Activated naive CD4-positive, alpha-beta T cell treated with anti-CD3 and anti-CD28 coated beads for 36 hours (primary cell): ENCODE measurements at regions not wholly inside any gene's neighbourhood (a gene's known extent, or its start where the extent isn't known, plus 50 kb on each side); places are given as distances from the start of the nearest gene placed in this dataset.
"Not testable (repeated sequence)": the region's sequence is repeated elsewhere in the genome, so short reads cannot be mapped to it uniquely, and the experiment has no call there.

Experiments used
- CTCF ChIA-PET: fragments of 350-600 bp; sonication (Branson Sonifier 250); formaldehyde crosslinking; loops from one replicate; lab custom pipeline; 2021; ENCODE audit warnings: antibody characterized with exemption; lab: Charles Lee
- DNase-seq: peaks from one replicate; pipeline ENCODE4 v3.0.0-alpha.2; 2020
- H3K27ac Mint-ChIP-seq: one replicate; pipeline ENCODE4 v1.8.0; 2021; ENCODE audit warnings: mild to moderate bottlenecking, mixed read lengths
- H3K27me3 Mint-ChIP-seq: one replicate; pipeline ENCODE4 v1.8.0; 2021; ENCODE audit warnings: low read depth, mixed read lengths
- H3K36me3 Mint-ChIP-seq: one replicate; pipeline ENCODE4 v1.8.0; 2021; ENCODE audit warnings: low read depth, mixed read lengths
- H3K4me1 Mint-ChIP-seq: one replicate; pipeline ENCODE4 v1.8.0; 2021; ENCODE audit warnings: low read depth, mixed read lengths
- H3K4me3 Mint-ChIP-seq: one replicate; pipeline ENCODE4 v1.8.0; 2021; ENCODE audit warnings: mild to moderate bottlenecking, moderate library complexity, mixed read lengths
- H3K9me3 Mint-ChIP-seq: one replicate; pipeline ENCODE4 v1.8.0; 2021; ENCODE audit warnings: mixed read lengths
- intact Hi-C: fragments of 100-400 bp; cut with micrococcal nuclease; formaldehyde crosslinking; loops from one replicate; pipeline ENCODE4 v1.15.1; 2023

DNA sequence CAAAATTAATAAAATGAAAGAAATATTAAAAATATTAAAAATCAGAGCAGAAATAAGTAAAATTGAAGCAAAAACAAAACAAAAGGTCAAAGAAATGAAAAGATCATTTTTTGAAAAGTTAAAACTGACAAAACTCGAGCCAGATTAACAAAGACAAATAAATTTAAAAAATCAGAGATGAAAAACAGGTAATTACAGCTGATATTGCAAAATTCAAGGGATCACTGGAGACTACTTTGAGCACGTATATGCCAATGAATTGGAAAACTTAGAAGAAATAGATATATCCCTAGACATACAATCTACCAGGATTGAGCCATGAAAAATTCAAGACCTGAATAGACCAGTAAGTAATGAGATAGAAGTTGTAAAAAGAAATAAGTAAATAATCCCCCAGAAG, 446.2 kb upstream of the EYS start:
- intact Hi-C loops = no loop called here
- CTCF ChIA-PET = no interaction called here
- no peaks in the 10 kb centered on the region for H3K4me1 Mint-ChIP-seq
- H3K27ac Mint-ChIP-seq = no peak overlapping the region
- DNase-seq = no peak
- H3K4me3 Mint-ChIP-seq = no peak overlapping the region
- H3K9me3 Mint-ChIP-seq = peaks cover 10% of the 10 kb centered on the region
- H3K27me3 Mint-ChIP-seq = no peaks in the 10 kb centered on the region
- no peaks in the 10 kb centered on the region for H3K36me3 Mint-ChIP-seq

GRCh38 chr6:66149132-66149531, 442.1 kb upstream of the EYS start:
- no peak overlapping the region for H3K27ac Mint-ChIP-seq
- H3K36me3 Mint-ChIP-seq = no peaks in the 10 kb centered on the region
- CTCF ChIA-PET = no interaction called here
- H3K9me3 Mint-ChIP-seq = peaks cover 4% of the 10 kb centered on the region
- no peak for DNase-seq
- H3K4me1 Mint-ChIP-seq = no peaks in the 10 kb centered on the region
- no peaks in the 10 kb centered on the region for H3K27me3 Mint-ChIP-seq
- intact Hi-C loops = no loop called here
- no peak overlapping the region for H3K4me3 Mint-ChIP-seq

GRCh38 chr6:66145867-66146266, 438.8 kb upstream of the EYS start:
- Mint-ChIP-seq H3K27me3 (no peaks in the 10 kb centered on the region), H3K4me1 (no peaks in the 10 kb centered on the region), H3K36me3 (no peaks in the 10 kb centered on the region), H3K9me3 (peaks cover 2% of the 10 kb centered on the region), H3K27ac (no peak overlapping the region), H3K4me3 (no peak overlapping the region)
- intact Hi-C loops = no loop called here
- DNase-seq = no peak
- CTCF ChIA-PET = no interaction called here

DNA sequence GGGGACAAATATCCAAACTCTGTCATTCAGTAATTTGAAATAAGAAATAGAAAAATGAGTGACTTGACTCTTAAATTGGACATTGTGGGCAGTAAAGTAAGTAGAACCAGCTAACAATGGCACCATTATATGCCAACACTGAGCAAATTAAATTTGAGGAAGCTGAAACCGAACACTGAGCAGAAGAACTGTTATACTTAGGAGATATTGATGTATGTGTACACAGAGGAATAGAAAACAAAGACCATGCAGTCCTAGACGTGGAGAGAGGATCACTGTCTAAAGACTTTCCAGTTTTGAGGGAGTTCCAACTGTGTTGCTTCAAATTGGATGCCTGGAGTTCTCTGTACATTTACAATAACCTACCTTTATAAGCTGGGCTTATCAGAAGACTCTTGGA, 427.0 kb upstream of the EYS start:
- H3K4me1 Mint-ChIP-seq = no peaks in the 10 kb centered on the region
- H3K27ac Mint-ChIP-seq = no peak overlapping the region
- no peaks in the 10 kb centered on the region for H3K27me3 Mint-ChIP-seq
- peaks cover 9% of the 10 kb centered on the region for H3K9me3 Mint-ChIP-seq
- no peak overlapping the region for H3K4me3 Mint-ChIP-seq
- H3K36me3 Mint-ChIP-seq = no peaks in the 10 kb centered on the region
- intact Hi-C loops = no loop called here
- CTCF ChIA-PET = no interaction called here
- DNase-seq = no peak

GRCh38 chr6:66128656-66129055, 421.6 kb upstream of the EYS start:
- H3K36me3 Mint-ChIP-seq = no peaks in the 10 kb centered on the region
- intact Hi-C loops = no loop called here
- no peak overlapping the region for H3K27ac Mint-ChIP-seq
- peaks cover 6% of the 10 kb centered on the region for H3K9me3 Mint-ChIP-seq
- no peak overlapping the region for H3K4me3 Mint-ChIP-seq
- no peak for DNase-seq
- no peaks in the 10 kb centered on the region for H3K4me1 Mint-ChIP-seq
- no peaks in the 10 kb centered on the region for H3K27me3 Mint-ChIP-seq
- CTCF ChIA-PET = no interaction called here

GRCh38 chr6:66128243-66128642, 421.2 kb upstream of the EYS start:
- no peaks in the 10 kb centered on the region for H3K27me3 Mint-ChIP-seq
- no peak overlapping the region for H3K27ac Mint-ChIP-seq
- no peak overlapping the region for H3K4me3 Mint-ChIP-seq
- H3K9me3 Mint-ChIP-seq = peaks cover 5% of the 10 kb centered on the region
- no peaks in the 10 kb centered on the region for H3K36me3 Mint-ChIP-seq
- intact Hi-C loops = no loop called here
- H3K4me1 Mint-ChIP-seq = no peaks in the 10 kb centered on the region
- CTCF ChIA-PET = no interaction called here
- DNase-seq = no peak

DNA sequence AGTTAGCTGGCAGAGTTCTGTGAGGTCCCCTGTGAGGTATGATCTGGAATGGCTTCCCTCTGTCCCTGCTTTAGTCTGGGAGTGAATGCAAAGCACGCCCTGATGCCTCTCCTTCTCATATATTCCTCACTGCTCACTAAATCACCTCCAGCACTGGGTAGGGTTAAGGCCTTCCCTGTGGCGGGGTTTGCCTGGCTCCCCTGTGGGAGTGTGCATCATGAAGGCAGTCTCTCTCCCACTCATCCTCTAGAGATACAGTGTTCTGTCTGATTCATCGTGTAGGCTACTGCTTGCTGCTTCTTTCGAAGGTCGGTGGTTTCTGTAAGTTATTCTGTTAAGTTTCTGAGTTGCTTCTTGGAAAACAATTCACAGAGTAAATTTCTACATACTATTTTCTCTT, 420.0 kb upstream of the EYS start:
- Mint-ChIP-seq H3K4me1 (no peaks in the 10 kb centered on the region), H3K9me3 (peaks cover 5% of the 10 kb centered on the region), H3K27ac (no peak overlapping the region), H3K4me3 (no peak overlapping the region), H3K36me3 (no peaks in the 10 kb centered on the region), H3K27me3 (no peaks in the 10 kb centered on the region)
- CTCF ChIA-PET = no interaction called here
- intact Hi-C loops = no loop called here
- no peak for DNase-seq

GRCh38 chr6:66126358-66126757, 419.3 kb upstream of the EYS start:
- intact Hi-C loops = no loop called here
- no peaks in the 10 kb centered on the region for H3K27me3 Mint-ChIP-seq
- no peak overlapping the region for H3K27ac Mint-ChIP-seq
- DNase-seq = no peak
- H3K36me3 Mint-ChIP-seq = no peaks in the 10 kb centered on the region
- peaks cover 5% of the 10 kb centered on the region for H3K9me3 Mint-ChIP-seq
- CTCF ChIA-PET = no interaction called here
- H3K4me1 Mint-ChIP-seq = no peaks in the 10 kb centered on the region
- no peak overlapping the region for H3K4me3 Mint-ChIP-seq

GRCh38 chr6:66103954-66104353, 396.9 kb upstream of the EYS start:
- CTCF ChIA-PET = no interaction called here
- intact Hi-C loops = no loop called here
- Mint-ChIP-seq H3K9me3 (peaks cover 20% of the 10 kb centered on the region), H3K4me3 (no peak overlapping the region), H3K27me3 (no peaks in the 10 kb centered on the region), H3K4me1 (no peaks in the 10 kb centered on the region), H3K36me3 (no peaks in the 10 kb centered on the region), H3K27ac (no peak overlapping the region)
- DNase-seq = no peak

- no peak overlapping the region for H3K27ac Mint-ChIP-seq
These were observed 396.3 kb upstream of the EYS start for GRCh38 chr6:66103354-66103753.

GRCh38 chr6:66096679-66097078, 389.7 kb upstream of the EYS start:
- DNase-seq = no peak
- intact Hi-C loops = no loop called here
- no peak overlapping the region for H3K27ac Mint-ChIP-seq
- H3K36me3 Mint-ChIP-seq = no peaks in the 10 kb centered on the region
- no peaks in the 10 kb centered on the region for H3K27me3 Mint-ChIP-seq
- peaks cover 16% of the 10 kb centered on the region for H3K9me3 Mint-ChIP-seq
- CTCF ChIA-PET = no interaction called here
- no peak overlapping the region for H3K4me3 Mint-ChIP-seq
- H3K4me1 Mint-ChIP-seq = no peaks in the 10 kb centered on the region

More at GRCh38 chr6:66103354-66103753, 396.3 kb upstream of the EYS start:
- Mint-ChIP-seq H3K27me3 (no peaks in the 10 kb centered on the region), H3K9me3 (peaks cover 18% of the 10 kb centered on the region), H3K4me3 (no peak overlapping the region), H3K36me3 (no peaks in the 10 kb centered on the region), H3K4me1 (no peaks in the 10 kb centered on the region)
- intact Hi-C loops = no loop called here
- DNase-seq = no peak
- CTCF ChIA-PET = no interaction called here

- no peak for DNase-seq
- CTCF ChIA-PET = no interaction called here
- Mint-ChIP-seq H3K4me3 (no peak overlapping the region), H3K27me3 (no peaks in the 10 kb centered on the region), H3K9me3 (peaks cover 15% of the 10 kb centered on the region), H3K27ac (no peak overlapping the region), H3K36me3 (no peaks in the 10 kb centered on the region), H3K4me1 (no peaks in the 10 kb centered on the region)
- intact Hi-C loops = no loop called here
These were observed 387.6 kb upstream of the EYS start for GRCh38 chr6:66094615-66095014.

DNA sequence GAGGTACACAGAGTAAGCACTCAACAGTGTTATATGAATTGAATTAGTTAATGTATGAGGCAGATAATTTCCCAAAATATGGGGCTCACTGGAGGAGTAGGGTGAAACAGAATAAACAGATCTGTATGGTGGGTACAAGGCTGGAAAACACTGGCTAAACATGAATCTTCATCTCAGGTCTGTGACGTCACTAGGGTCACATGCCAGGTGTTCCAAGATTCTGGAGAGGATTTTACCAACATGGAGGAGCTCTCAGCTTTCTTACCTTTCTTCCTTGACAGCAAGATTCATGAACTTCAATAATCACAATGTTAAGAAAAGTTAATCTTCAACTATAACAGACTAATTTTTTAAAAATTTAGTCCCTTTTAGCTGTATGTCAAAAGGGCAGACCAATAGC, 385.3 kb upstream of the EYS start:
- H3K27me3 Mint-ChIP-seq, H3K4me3 Mint-ChIP-seq, DNase-seq, H3K36me3 Mint-ChIP-seq, H3K4me1 Mint-ChIP-seq, H3K27ac Mint-ChIP-seq, intact Hi-C loops, CTCF ChIA-PET: not testable (repeated sequence)
- peaks cover 16% of the 10 kb centered on the region for H3K9me3 Mint-ChIP-seq

- Mint-ChIP-seq H3K27me3 (no peaks in the 10 kb centered on the region), H3K27ac (no peak overlapping the region), H3K4me3 (no peak overlapping the region), H3K9me3 (peaks cover 34% of the 10 kb centered on the region), H3K4me1 (no peaks in the 10 kb centered on the region), H3K36me3 (peaks cover 2% of the 10 kb centered on the region)
- no peak for DNase-seq
- intact Hi-C loops = no loop called here
- CTCF ChIA-PET = no interaction called here
These were observed 379.5 kb upstream of the EYS start for GRCh38 chr6:66086532-66086931.
